GM08714 (cell line): ENCODE measurements at regions not wholly inside any gene's neighbourhood (a gene's known extent, or its start where the extent isn't known, plus 50 kb on each side); places are given as distances from the start of the nearest gene placed in this dataset.
"Not testable (repeated sequence)": the region's sequence is repeated elsewhere in the genome, so short reads cannot be mapped to it uniquely, and the experiment has no call there.

Experiments used
- H3K4me3 ChIP-seq: fragments of 200-500 bp; sonication (Bioruptor generic); 2 replicates; pipeline ENCODE4 v1.5.1; 2014; ENCODE audit warnings: mild to moderate bottlenecking, low read length, inconsistent platforms
- ZNF274 ChIP-seq: IDR thresholded peaks from 2 replicates; pipeline ENCODE4 v1.6.1; 2012; ENCODE audit warnings: mild to moderate bottlenecking, low read depth, low read length

DNA sequence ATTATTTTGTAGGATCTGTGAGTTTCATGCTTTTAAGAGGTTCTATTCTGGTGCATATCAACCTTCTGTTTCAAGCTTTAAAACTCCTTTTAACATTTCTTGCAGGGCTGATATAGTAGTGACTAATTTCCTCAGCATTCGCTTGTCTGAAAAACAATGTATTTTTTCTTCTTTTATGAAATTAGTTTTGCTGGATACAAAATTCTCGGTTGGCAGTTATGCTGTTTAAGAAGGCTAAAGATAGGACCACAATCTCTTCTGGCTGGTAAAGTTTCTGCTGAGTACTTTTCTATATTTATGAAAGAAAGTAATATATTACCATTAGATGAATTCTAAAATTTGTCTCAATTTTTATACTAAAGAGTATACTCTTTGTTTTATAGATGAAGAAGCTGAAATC is 487.8 kb upstream of the SPRY2 start:
- H3K4me3 ChIP-seq: no peak overlapping the region

GRCh38 chr13:80825276-80825675 is 484.4 kb upstream of the SPRY2 start:
- no peak for TF ChIP-seq ZNF274

More for the DNA sequence above, 487.8 kb upstream of the SPRY2 start:
- TF ChIP-seq ZNF274: no peak

GRCh38 chr13:80824229-80824628 is 483.3 kb upstream of the SPRY2 start:
- no peak for TF ChIP-seq ZNF274

More at GRCh38 chr13:80825276-80825675, 484.4 kb upstream of the SPRY2 start:
- H3K4me3 ChIP-seq: no peak overlapping the region

GRCh38 chr13:80823472-80823871 is 482.5 kb upstream of the SPRY2 start:
- H3K4me3 ChIP-seq: no peak overlapping the region
- no peak for TF ChIP-seq ZNF274

More at GRCh38 chr13:80824229-80824628, 483.3 kb upstream of the SPRY2 start:
- no peak overlapping the region for H3K4me3 ChIP-seq

GRCh38 chr13:80821466-80821865 is 480.5 kb upstream of the SPRY2 start:
- no peak overlapping the region for H3K4me3 ChIP-seq
- no peak for TF ChIP-seq ZNF274

- no peak for TF ChIP-seq ZNF274
- no peak overlapping the region for H3K4me3 ChIP-seq
Measured at GRCh38 chr13:80817979-80818378, 477.1 kb upstream of the SPRY2 start.

DNA sequence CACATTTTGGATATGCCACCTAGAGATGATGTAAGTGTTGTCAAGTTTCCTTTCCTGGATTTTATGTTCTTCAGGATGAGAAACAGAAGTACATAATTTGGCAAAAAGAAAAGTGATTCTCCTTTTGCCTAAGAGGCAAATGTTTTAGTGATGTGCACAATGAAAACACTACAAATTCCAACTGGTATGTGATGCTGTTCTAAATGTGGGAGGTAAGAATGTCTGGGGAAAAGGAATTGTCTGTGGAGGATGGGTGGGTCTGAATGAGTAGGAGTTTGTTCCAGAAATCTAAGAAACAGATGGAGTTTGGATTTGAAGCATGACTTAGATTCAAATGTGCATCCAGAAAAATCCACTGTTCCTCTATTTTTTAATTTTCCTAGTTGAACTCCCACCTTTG is 473.6 kb upstream of the SPRY2 start:
- no peak for TF ChIP-seq ZNF274
- no peak overlapping the region for H3K4me3 ChIP-seq

DNA sequence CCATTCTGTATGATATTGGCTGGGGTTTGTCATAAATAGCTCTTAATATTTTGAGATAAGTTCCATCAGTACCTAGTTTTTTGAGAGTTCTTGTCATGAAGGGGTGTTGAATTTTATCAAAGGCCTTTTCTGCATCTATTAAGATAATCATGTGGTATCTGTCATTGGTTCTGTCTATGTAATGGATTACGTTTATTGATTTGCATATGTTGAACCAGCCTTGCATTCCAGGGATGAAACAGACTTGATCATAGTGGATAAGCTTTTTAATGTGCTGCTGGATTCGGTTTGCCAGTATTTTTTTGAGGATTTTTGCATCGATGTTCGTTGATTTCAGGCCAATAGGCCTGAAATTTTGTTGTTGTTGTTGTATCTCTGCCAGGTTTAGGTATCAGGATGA is 469.4 kb upstream of the SPRY2 start:
- not testable (repeated sequence) for H3K4me3 ChIP-seq

DNA sequence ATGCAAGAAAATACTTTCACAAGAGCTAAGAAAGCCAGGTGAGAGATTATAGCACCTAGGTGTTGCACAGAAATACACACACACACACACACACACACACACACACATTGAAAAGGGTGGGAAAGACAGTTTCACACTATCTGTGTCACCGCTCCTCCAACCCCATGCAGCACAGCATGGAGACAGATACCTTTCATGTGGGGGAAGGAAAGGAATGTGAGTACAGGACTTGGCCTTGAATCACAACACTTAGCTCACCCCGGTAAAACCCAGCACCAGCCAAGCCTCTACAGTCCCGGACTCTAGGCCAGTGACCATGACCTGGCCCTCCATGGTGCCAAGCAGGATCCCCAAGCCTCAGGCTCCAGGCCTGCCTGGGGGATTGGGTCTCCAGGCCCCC is 462.0 kb upstream of the SPRY2 start:
- no peak overlapping the region for H3K4me3 ChIP-seq
- TF ChIP-seq ZNF274: no peak

DNA sequence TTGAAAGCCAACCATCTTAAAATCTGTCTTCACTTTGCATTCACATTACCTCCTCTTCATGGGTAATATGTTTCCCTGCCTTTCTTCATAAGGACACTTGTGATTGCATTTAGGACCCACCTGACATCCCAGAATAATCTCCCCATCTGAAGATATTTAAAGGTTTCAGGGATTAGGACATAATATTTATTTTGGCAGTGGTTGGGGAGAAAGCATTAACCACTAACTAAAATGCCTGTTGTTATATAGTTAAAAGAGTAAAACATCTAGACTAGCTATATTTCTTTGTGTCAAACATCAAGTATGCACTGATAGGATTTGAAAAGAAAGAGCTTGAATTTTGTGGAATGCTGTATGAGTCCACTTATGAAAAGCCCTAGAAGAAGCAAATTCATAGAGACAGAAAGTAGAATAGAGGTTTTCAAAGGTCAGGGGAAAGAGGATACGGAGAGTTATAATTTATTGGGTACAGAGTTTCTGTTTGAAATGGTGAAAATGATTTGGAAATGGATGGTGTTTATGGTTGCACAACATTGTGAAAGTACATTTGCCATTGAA is 457.7 kb upstream of the SPRY2 start:
- TF ChIP-seq ZNF274: no peak
- no peak overlapping the region for H3K4me3 ChIP-seq

GRCh38 chr13:80787604-80788003 is 446.7 kb upstream of the SPRY2 start:
- no peak for TF ChIP-seq ZNF274
- H3K4me3 ChIP-seq: no peak overlapping the region

DNA sequence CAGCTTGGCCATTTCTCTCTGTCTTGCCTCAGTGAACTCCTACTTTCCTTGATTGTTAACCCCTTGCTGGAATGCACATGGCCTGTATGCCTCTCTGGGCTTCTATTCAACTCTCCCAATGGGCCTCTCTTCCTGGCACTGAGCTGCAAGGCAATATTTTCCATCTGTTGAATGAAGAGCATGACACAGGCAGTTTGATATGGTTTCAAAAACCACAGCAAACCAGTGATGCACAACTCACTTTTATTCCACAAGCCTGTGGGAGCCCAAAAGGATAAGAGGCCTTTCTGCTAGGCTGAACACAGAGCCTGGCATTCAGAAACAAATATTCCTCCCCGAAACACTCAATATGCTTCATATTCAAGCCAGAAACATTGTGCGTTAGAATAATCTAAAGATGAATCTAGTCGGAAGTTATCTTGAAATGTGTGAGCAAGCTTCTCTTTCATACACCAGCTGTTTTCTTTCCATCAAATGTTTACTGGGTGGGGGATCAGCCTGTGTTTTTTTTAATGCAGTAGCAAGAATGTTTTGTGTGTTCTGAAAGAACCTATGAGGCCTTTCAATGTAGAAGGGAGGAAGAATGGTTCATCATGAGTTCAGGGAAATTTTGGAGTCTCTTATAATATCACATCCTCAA is 443.1 kb upstream of the SPRY2 start:
- H3K4me3 ChIP-seq: no peak overlapping the region
- no peak for TF ChIP-seq ZNF274

DNA sequence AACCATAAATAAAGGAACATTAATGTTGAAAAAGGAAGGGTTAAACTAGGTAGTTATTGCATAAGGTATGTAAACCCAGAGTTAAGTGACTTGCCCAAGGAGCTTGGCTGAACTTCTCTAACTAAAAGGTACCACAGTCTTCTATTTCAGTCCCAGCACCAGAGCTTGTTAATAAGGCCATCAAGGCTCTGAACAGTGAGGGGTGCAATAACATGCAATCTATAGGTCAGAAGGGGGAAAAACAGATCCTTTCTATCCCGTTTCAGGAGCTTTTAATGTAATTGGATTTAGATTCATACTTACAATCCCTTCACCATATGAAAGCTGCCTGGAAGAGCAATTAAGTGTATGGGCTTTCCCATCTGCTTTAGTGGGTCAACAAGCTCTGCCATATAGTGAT is 441.5 kb upstream of the SPRY2 start:
- H3K4me3 ChIP-seq: no peak overlapping the region

GRCh38 chr13:80778297-80778696 is 437.4 kb upstream of the SPRY2 start:
- no peak overlapping the region for H3K4me3 ChIP-seq
- no peak for TF ChIP-seq ZNF274

More for the DNA sequence above, 441.5 kb upstream of the SPRY2 start:
- no peak for TF ChIP-seq ZNF274

GRCh38 chr13:80757694-80758093 is 416.8 kb upstream of the SPRY2 start:
- H3K4me3 ChIP-seq: no peak overlapping the region
- TF ChIP-seq ZNF274: no peak

- TF ChIP-seq ZNF274: no peak
- H3K4me3 ChIP-seq: no peak overlapping the region
Measured at GRCh38 chr13:80755910-80756309, 415.0 kb upstream of the SPRY2 start.
